ENCODE measurements at regions not wholly inside any gene's neighbourhood (a gene's known extent, or its start where the extent isn't known, plus 50 kb on each side); places are given as distances from the start of the nearest gene placed in this dataset.
"Not testable (repeated sequence)": the region's sequence is repeated elsewhere in the genome, so short reads cannot be mapped to it uniquely, and the experiment has no call there.

- Mint-ChIP-seq H3K9me3 (peaks cover 0 to 15% (median 4%) of the 10 kb centered on the region in 9 donors), H3K27ac (no peak overlapping the region), H3K36me3 (peaks cover 4 to 5% (median 5%) of the 10 kb centered on the region in 3 donors), H3K4me3 (no peak overlapping the region), H3K27me3 (peaks cover 0 to 5% (median 0%) of the 10 kb centered on the region in 5 donors), H3K4me1 (no peaks in the 10 kb centered on the region)
- POLR2A ChIA-PET: no interaction called here
- ATAC-seq: no peak
- no peak for DNase-seq
Observed at GRCh38 chr16:48676836-48677235, 66.9 kb upstream of the N4BP1 start.

DNA sequence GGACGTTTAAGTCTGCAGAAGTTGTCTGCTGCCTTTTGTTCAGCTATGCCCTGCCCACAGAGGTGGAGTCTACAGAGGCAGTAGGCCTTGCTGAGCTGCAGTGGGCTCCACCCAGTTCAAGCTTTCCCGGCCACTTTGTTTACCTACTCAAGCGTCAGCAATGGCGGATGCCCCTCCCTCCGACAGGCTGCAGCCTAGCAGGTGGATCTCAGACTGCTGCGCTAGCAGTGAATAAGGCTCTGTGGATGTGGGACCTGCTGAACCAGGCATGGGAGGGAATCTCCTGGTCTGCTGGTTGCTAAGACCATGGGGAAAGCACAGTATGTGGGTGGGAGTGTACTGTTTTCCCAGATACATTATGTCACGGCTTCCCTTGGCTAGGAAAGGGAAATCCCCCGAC is 58.2 kb upstream of the N4BP1 start:
- H3K4me1 Mint-ChIP-seq, POLR2A ChIA-PET, DNase-seq, H3K27ac Mint-ChIP-seq, H3K4me3 Mint-ChIP-seq, ATAC-seq: not testable (repeated sequence)
- H3K9me3 Mint-ChIP-seq: peaks cover 2 to 51% (median 26%) of the 10 kb centered on the region in 9 donors
- peaks cover 11 to 25% (median 12%) of the 10 kb centered on the region in 3 donors for H3K36me3 Mint-ChIP-seq
- H3K27me3 Mint-ChIP-seq: peaks cover 3 to 20% (median 12%) of the 10 kb centered on the region in 5 donors

DNA sequence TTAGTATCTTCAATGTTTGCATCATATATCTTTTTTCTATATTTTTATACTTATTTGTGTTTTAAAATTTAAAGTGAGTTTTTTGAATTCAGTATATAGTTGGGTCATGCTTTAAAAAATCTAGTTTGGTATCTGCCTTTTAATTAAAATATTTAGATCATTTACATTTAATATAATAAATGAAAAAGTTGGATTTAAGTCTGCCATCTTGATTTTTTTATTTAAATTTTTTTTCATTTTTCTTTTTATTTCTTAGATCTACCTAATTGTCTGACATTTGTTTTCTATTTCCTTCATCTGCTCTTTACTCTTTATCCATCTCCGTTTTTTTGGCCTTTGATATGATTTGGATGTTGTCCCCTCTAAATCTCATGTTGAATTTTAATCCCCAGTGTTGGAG is 50.0 kb upstream of the N4BP1 start:
- no peak overlapping the region for H3K4me3 Mint-ChIP-seq
- POLR2A ChIA-PET: no interaction called here
- H3K4me1 Mint-ChIP-seq: no peaks in the 10 kb centered on the region
- ATAC-seq (no peak), DNase-seq (no peak)
- no peak overlapping the region for H3K27ac Mint-ChIP-seq
- peaks cover 0 to 3% (median 0%) of the 10 kb centered on the region in 5 donors for H3K27me3 Mint-ChIP-seq
- H3K36me3 Mint-ChIP-seq: peaks cover 3 to 27% (median 4%) of the 10 kb centered on the region in 3 donors
- peaks cover 7 to 76% (median 42%) of the 10 kb centered on the region in 9 donors for H3K9me3 Mint-ChIP-seq

Data from naive thymus-derived CD8-positive, alpha-beta T cell (primary cell).